ENCODE measurements at regions not wholly inside any gene's neighbourhood (a gene's known extent, or its start where the extent isn't known, plus 50 kb on each side); places are given as distances from the start of the nearest gene placed in this dataset.

DNA sequence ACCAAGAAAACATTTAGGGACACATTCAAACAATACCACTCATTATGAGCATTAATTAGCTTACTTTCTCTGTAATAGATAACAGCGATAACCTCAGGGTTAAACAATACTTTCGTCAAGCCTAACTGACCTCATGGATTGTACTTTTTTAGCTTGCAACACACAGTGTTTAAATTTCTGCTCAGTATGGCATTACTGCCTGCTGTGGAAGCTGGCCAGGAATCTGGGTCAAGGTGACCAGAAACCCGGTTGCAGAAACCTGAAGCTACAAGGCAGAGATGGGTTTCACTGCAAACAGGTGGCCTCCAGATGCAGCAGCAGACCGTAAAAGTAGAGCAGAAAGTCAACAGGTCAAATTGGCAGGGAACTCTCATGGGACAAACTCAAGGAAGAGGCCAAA, 123.8 kb upstream of the FHL2 start:
- ATAC-seq (no peak), DNase-seq (no peak)
- Histone ChIP-seq H3K27me3 (ENCODE audit: control insufficient read depth, insufficient read depth, low read length) (no peaks in the 10 kb centered on the region), H3K36me3 (ENCODE audit: control insufficient read depth, insufficient read depth, low read length) (no peaks in the 10 kb centered on the region), H3K4me3 (ENCODE audit: low read length) (no peak overlapping the region), H3K27ac (ENCODE audit: low read length) (no peak overlapping the region), H3K9me3 (ENCODE audit: control insufficient read depth, insufficient read depth, low read length) (no peaks in the 10 kb centered on the region), H3K4me1 (ENCODE audit: control insufficient read depth, insufficient read depth, low read length) (no peaks in the 10 kb centered on the region)
- Mint-ChIP-seq H3K9me3 (no peaks in the 10 kb centered on the region), H3K4me1 (no peaks in the 10 kb centered on the region), H3K27ac (no peak overlapping the region), H3K36me3 (no peaks in the 10 kb centered on the region), H3K27me3 (ENCODE audit: low read depth in 2 of 2) (peaks cover 3% of the 10 kb centered on the region in 2 donors), H3K4me3 (no peak overlapping the region)
- TF ChIP-seq CTCF (IDR thresholded peaks at IDR 0.05) = no peak
- 85% methylated on average over 4 of the region's 4 CpGs for WGBS (ENCODE audit: insufficient coverage)
- intact Hi-C loops (cut with micrococcal nuclease) = no loop called here

DNA sequence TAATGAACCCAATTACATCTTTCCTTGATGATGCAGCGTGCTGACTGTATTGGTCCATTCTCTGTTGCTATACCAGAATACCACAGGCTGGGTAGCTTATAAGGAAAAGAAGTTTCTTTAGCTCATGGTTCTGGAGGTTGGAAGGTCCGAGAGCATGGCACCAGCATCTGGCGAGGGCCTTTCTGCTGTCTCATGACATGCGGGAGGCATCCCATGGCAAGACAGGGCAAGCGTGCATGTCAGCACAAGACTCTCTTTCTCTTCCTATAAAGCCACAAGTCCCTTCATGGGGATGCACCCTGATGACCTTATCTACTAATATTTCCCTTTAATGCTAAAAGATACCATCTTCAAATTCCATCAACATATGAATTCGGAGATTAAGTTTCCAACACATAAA, 122.8 kb upstream of the FHL2 start:
- no peak overlapping the region for H3K27ac ChIP-seq (ENCODE audit: low read length)
- H3K9me3 ChIP-seq (ENCODE audit: control insufficient read depth, insufficient read depth, low read length) = no peaks in the 10 kb centered on the region
- Mint-ChIP-seq H3K27me3 (ENCODE audit: low read depth in 2 of 2) (peaks cover 0 to 3% of the 10 kb centered on the region in 2 donors), H3K4me3 (no peak overlapping the region), H3K36me3 (no peaks in the 10 kb centered on the region), H3K4me1 (no peaks in the 10 kb centered on the region), H3K9me3 (no peaks in the 10 kb centered on the region), H3K27ac (no peak overlapping the region)
- DNase-seq (no peak), ATAC-seq (no peak)
- no peak overlapping the region for H3K4me3 ChIP-seq (ENCODE audit: low read length)
- H3K36me3 ChIP-seq (ENCODE audit: control insufficient read depth, insufficient read depth, low read length) = no peaks in the 10 kb centered on the region
- H3K4me1 ChIP-seq (ENCODE audit: control insufficient read depth, insufficient read depth, low read length) = no peaks in the 10 kb centered on the region
- H3K27me3 ChIP-seq (ENCODE audit: control insufficient read depth, insufficient read depth, low read length) = no peaks in the 10 kb centered on the region
- intact Hi-C loops (cut with micrococcal nuclease) = loop anchor here (1.0 kb wide), 1 partner anchor 152 kb away; no protein-coding TSS in a partner anchor
- TF ChIP-seq CTCF (IDR thresholded peaks at IDR 0.05) = no peak
- WGBS (ENCODE audit: insufficient coverage) = 78% methylated on average over 5 of the region's 6 CpGs

DNA sequence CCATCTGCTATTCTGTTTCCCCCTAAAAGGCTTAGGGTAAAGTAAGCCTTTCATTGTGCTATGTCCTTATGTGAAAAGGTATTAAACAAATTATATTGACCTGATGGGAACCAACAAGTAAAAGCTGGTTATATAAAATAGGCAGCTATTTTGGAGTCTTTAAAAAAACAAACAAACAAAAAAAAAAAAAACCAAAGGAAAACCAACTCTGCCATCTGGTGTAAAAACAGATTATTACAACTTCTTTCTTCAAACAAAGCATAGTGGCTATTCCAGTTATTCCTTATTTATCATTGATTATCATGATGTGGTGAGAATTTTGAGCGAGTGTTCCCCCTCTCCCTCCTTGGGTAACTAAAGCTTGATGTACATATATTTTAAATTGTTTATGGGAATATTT, 122.3 kb upstream of the FHL2 start:
- H3K4me3 ChIP-seq (ENCODE audit: low read length) = no peak overlapping the region
- H3K4me3 Mint-ChIP-seq = no peak overlapping the region
- H3K4me1 ChIP-seq (ENCODE audit: control insufficient read depth, insufficient read depth, low read length) = no peaks in the 10 kb centered on the region
- DNase-seq = peak in 1 of 2 donors; percentile 56
- intact Hi-C loops (cut with micrococcal nuclease) = loop anchor here (1.0 kb wide), 1 partner anchor 152 kb away; no protein-coding TSS in a partner anchor
- no peaks in the 10 kb centered on the region for H3K4me1 Mint-ChIP-seq
- no peaks in the 10 kb centered on the region for H3K9me3 Mint-ChIP-seq
- no peaks in the 10 kb centered on the region for H3K9me3 ChIP-seq (ENCODE audit: control insufficient read depth, insufficient read depth, low read length)
- no peaks in the 10 kb centered on the region for H3K36me3 Mint-ChIP-seq
- H3K27ac Mint-ChIP-seq = no peak overlapping the region
- ATAC-seq = no peak
- no peaks in the 10 kb centered on the region for H3K27me3 ChIP-seq (ENCODE audit: control insufficient read depth, insufficient read depth, low read length)
- H3K36me3 ChIP-seq (ENCODE audit: control insufficient read depth, insufficient read depth, low read length) = no peaks in the 10 kb centered on the region
- TF ChIP-seq CTCF (IDR thresholded peaks at IDR 0.05) = peak; percentile 45
- H3K27ac ChIP-seq (ENCODE audit: low read length) = no peak overlapping the region
- H3K27me3 Mint-ChIP-seq (ENCODE audit: low read depth in 2 of 2) = peaks cover 0 to 3% of the 10 kb centered on the region in 2 donors
- WGBS (ENCODE audit: insufficient coverage) = no CpG with 5 or more reads among the region's 1 CpG

DNA sequence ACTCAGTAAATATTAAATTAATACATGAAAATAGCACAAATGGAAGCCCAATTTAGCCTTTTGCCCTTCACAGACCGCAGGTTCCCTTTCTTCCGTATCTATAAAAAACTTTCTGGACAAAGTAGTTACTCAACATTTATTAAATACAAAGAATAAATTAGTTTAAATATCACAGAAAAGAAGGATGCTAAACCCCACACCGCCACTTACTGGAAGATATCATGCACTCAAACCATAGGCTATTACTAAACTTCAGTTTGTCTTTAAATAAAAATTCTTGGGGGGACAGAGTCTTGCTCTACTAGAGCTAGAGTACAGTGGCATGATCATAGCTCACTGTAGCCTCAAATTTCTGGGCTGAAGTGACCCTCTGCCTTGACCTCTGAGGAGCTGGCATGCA, 120.7 kb upstream of the FHL2 start:
- DNase-seq = no peak
- no peaks in the 10 kb centered on the region for H3K4me1 Mint-ChIP-seq
- no peaks in the 10 kb centered on the region for H3K4me1 ChIP-seq (ENCODE audit: control insufficient read depth, insufficient read depth, low read length)
- H3K4me3 Mint-ChIP-seq = no peak overlapping the region
- H3K36me3 ChIP-seq (ENCODE audit: control insufficient read depth, insufficient read depth, low read length) = no peaks in the 10 kb centered on the region
- peaks cover 0 to 4% of the 10 kb centered on the region in 2 donors for H3K27me3 Mint-ChIP-seq (ENCODE audit: low read depth in 2 of 2)
- H3K36me3 Mint-ChIP-seq = no peaks in the 10 kb centered on the region
- intact Hi-C loops (cut with micrococcal nuclease) = no loop called here
- H3K4me3 ChIP-seq (ENCODE audit: low read length) = no peak overlapping the region
- no peak overlapping the region for H3K27ac Mint-ChIP-seq
- WGBS (ENCODE audit: insufficient coverage) = no CpG with 5 or more reads among the region's 3 CpGs
- ATAC-seq = no peak
- no peak for TF ChIP-seq CTCF (IDR thresholded peaks at IDR 0.05)
- H3K9me3 ChIP-seq (ENCODE audit: control insufficient read depth, insufficient read depth, low read length) = no peaks in the 10 kb centered on the region
- H3K27ac ChIP-seq (ENCODE audit: low read length) = no peak overlapping the region
- no peaks in the 10 kb centered on the region for H3K9me3 Mint-ChIP-seq
- H3K27me3 ChIP-seq (ENCODE audit: control insufficient read depth, insufficient read depth, low read length) = no peaks in the 10 kb centered on the region
